NCI-H510A (cell line): ENCODE measurements at regions not wholly inside any gene's neighbourhood (a gene's known extent, or its start where the extent isn't known, plus 50 kb on each side); places are given as distances from the start of the nearest gene placed in this dataset.

Experiments
- DNase-seq: peaks from one replicate; lab custom pipeline; 2025; lab: John Stamatoyannopoulos, UW

DNA sequence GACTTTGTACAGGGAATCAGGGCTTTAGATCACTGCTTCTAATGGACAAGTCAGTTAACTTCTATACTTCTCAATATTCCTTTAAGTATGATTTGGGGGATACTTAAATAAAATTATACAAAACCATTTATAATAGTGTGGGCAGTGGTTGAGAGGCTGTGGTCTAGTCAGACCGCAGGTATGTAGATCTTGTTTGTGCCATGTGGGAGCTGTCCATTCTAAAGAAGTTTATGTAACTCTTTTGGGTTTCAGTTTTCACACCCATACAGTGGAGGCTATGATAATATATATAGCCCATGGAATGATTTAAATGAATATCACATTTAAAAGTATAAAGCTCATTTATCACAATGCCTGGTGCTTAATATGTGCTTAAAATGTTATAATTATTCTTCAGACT is 654.3 kb upstream of the KIF2B start:
- no peak for DNase-seq

- DNase-seq = no peak
These were observed 656.0 kb upstream of the KIF2B start for GRCh38 chr17:53166731-53167130.

DNA sequence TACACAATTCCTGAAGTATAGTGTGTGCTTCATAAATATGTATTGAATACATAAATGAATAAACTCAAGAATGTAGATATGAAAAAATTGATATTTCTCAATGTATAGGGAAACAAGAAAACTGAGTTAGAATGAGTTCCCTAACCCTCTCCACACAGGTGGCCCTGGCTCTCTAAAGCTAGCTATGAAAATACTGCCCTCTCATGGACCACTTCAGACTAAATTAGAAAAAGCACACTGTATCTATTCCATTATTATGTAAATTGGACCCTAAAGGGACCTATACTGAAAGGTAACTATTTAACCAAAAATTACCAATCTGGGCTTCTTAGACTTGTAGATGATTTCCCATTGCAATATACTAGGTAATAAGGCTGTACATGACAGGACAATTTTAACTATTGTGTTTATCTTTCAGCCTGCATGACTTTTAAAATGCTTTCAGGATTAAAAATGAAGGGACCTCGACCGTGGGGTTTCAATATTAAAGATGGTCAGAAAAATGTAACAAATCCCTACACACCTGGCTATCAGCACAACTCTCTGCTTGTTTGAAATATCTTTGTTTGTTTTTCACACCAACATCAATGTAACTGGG is 672.5 kb upstream of the KIF2B start:
- DNase-seq = no peak

DNA sequence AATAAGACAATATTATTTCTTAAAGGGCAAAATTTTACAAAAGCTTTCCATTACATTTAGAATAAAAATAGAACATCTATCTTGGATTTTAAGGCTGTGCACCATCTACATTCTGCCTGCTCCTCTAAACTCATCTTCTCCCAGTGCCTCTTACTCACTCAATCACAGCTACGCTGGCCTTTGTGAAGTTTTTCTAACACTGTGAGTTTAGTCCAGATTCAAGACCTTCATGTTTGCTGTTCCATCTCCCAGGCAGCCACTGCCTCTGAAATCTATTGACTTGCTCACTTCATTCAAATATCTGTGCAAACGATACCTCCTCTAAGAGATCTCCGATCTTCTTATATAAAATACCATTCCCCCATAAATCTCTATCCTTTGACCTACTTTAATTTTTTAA is 673.4 kb upstream of the KIF2B start:
- no peak for DNase-seq

DNA sequence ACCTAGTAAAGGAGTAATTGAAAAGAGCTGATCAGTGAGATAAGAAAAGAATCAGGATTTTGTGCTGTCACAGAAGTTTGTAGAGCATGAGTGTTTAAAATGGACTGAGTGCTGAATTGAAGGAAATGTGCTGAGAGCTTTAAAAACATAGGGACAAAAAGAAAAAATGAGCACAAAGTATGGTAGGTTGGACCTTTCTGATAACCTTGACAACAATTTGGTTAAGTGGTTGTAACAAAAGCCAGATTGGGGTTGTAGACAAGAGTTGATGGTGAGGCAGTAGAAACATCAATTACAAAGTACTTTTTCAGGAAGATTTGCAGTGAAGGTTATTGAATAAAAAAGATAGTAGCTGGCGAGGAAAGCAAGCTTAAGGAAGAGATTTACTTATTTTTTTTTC is 674.7 kb upstream of the KIF2B start:
- no peak for DNase-seq

DNA sequence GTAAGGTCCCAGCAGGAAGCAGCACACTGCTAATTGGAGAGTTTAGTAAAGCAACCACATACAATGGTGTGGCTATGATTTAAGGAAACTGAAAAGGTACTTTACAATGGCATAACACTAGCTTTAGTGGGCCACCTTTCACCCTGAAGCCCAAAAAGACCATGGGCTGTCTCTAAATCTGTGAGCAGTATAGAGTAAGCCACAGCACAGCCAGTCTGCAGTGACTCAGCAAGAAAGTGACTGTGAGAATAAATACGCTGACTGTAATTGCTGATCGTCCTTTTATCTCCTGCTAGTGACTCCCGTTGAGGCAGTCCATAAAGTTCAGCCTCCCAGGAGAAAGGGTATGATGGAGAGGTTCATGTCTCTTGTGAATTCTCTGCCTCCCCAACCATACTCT is 679.8 kb upstream of the KIF2B start:
- no peak for DNase-seq

DNA sequence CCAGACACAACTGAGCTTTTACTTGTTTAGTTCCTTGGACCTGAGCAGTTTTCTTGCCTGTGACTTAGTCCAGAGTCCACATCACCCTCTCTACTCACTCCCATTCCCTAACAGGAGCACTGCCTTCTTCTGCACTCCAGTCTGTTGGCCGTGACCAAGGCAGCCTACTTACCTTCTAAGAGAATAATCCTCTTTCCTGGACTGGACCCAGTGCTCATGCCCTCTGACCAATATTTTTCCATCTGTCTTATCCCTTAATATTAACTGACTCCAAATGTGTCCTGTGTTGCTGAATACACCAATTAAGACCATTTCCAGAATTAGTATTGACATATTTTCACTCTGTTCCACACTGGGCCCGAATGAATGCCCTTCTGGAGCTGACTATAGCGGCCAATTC is 681.0 kb upstream of the KIF2B start:
- DNase-seq = no peak

DNA sequence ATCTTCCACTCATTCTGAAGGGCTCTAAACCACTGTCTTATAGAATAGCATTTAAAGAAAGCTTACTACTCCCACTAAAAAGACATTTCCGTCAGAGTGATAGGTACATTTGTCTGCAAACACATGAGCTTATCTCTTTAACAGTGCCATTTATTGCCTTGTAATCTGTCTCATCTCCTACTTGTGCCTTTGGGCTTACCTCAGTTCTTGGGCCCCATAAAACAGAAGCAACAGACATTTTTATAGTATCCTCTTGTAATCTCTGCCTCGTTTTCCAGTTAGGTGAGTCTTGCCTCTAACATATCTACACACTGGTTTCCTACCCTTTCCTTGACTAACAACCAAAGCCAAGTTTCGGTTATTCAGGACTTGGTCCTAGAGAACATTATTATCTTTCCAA is 681.4 kb upstream of the KIF2B start:
- no peak for DNase-seq

GRCh38 chr17:53137869-53138268 is 684.9 kb upstream of the KIF2B start:
- DNase-seq = no peak

DNA sequence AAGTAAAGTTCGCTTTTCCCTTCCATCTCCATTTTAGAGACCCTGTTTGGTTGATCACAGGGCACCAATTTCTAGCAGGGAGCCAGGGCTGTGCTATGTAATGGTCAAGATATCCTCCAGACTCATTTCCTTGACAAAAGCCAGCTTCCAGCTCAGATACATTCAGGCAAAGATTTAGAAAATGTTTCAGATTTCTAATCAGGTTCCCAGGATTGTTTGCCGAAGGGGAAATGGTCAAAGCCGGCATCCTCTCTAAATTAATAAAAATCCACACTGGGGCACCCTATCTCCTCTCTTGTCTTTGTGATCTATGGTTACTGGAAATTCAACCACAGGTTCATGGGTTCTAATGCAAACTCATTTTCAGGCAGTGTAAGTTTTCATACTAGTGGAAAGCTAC is 686.8 kb upstream of the KIF2B start:
- DNase-seq = no peak

- DNase-seq = no peak
These were observed 688.2 kb upstream of the KIF2B start for GRCh38 chr17:53134548-53134947.

DNA sequence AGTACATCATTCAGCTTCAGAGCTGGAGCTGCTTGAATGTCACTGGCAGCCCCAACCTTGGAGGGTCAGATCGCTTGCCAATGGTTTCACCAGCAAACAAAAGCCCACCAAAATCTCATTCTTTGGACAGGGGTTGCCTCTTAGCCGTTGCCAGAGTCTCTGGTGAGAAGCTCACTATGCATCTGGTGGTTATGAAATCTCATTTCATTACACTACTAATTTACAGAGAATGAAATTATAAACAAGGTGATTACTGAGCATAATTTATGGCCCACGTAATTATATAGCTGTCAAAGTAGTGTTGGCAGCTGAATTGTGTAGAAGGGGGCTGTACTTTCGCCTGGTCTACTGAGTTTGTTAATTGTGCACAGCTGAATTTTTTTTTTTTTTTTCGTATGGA is 688.9 kb upstream of the KIF2B start:
- DNase-seq = no peak

GRCh38 chr17:53129863-53130262 is 692.9 kb upstream of the KIF2B start:
- no peak for DNase-seq

GRCh38 chr17:53127331-53127730 is 695.4 kb upstream of the KIF2B start:
- DNase-seq = no peak

- no peak for DNase-seq
These were observed 699.8 kb upstream of the KIF2B start for GRCh38 chr17:53122966-53123365.

DNA sequence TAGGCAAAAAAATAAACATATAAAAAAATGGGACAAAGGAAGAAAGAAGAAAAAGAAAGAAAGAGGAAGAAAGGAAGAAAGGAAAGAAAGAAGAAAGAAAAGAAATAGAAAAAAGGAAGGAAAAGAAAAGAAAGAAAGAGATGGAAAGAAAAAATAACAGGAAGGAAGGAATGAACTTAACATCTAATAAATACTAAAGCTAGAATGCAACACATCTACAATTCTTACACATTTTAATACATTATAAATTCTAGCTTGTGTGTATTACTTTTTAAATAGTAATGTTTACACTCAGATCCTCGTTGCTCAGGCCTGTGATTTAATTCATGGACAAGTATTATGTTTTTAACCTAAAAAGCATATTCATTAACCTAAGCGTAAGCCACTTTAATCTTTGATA is 703.0 kb upstream of the KIF2B start:
- DNase-seq = no peak

DNA sequence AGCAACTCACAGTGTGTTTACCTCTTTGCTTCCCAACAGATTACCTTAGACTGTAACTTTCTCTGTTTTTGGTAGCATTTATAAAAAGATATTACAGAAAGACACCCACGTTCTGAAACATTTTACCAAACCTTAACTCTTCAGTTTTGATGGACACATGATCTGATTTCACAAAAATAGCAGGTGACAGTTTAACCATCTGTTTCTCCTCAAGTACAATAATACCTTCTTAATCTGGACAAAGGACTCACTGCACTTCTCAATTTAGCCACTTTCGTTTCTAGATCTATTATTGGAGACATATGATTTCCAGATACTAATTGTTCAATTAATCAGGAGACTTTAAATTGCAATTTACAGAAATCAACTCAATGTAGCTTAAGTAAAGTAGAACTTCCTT is 703.8 kb upstream of the KIF2B start:
- no peak for DNase-seq

GRCh38 chr17:53106886-53107285 is 715.8 kb upstream of the KIF2B start:
- DNase-seq = no peak

GRCh38 chr17:53101706-53102105 is 721.0 kb upstream of the KIF2B start:
- peak; percentile 38 for DNase-seq

DNA sequence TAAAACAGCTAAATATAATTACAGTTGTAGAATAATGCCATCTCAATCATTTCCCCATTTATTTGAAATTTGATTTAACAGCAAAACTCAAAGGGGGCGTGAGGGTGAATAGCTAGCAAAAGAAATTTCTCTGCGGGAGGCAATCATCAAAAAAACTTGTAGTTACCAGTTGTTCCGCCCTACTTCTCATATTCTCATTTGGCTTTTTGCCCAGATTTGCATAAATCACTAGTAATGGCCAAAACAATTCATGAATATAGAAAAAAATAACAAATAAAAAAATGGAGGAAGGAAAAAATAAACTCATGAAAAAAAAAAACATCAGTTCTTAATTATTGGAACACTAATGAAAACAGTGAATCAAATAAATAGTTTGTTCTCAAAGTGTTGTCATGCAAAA is 722.6 kb upstream of the KIF2B start:
- no peak for DNase-seq

DNA sequence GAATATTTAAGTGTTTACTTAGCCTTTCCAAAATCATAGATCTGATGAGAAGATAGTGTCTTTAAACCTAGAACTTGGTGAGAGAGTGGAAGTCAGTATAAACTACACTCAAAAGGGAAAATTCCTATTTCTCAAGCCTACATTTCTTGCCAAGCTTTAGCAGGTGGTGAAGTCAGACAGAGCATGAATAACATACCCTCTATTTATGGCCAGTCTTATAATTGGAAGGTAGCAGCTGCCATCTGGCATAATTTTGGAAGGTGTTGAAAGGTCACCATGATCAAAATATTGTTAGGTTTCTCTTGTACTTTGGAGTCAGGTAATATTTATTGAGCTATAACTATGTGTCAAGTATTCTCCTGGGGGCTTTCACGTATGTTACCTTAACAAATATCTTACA is 729.3 kb upstream of the KIF2B start:
- DNase-seq = no peak

- no peak for DNase-seq
These were observed 730.7 kb upstream of the KIF2B start for GRCh38 chr17:53092072-53092471.

GRCh38 chr17:53090770-53091169 is 732.0 kb upstream of the KIF2B start:
- no peak for DNase-seq

DNA sequence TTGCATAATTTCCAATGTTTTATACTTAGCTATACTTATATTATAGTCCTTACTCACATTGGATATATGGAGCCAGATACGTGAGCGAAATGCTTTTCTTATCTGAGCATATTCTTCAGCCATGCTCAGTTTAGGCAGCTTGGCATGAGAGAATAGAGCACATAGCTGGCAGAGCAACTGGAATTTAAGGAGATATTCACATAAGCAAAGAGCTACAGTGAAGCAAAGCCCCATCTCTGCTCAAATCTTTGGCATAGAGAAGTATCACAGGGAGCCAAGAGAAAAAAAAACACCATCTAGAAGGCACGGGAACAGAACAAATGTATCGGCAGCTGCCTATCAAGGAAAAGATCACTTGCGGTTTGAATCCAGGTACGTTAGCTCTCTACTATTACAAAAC is 734.2 kb upstream of the KIF2B start:
- DNase-seq = no peak

- DNase-seq = no peak
These were observed 761.3 kb upstream of the KIF2B start for GRCh38 chr17:53061446-53061845.
